ENCODE measurements at regions not wholly inside any gene's neighbourhood (a gene's known extent, or its start where the extent isn't known, plus 50 kb on each side); places are given as distances from the start of the nearest gene placed in this dataset.

GRCh38 chr2:217394510-217395351 lies 534.9 kb upstream of the TNP1 start:
- H3K4me1 ChIP-seq (ENCODE audit: control insufficient read depth in 1 of 2, insufficient read depth in 1 of 2, low read depth in 1 of 2, low read length in 1 of 2), result peaks cover 22 to 27% of the 10 kb centered on the region in 2 experiments
- H3K4me3 ChIP-seq (ENCODE audit: low read depth in 1 of 2, low read length in 1 of 2), result no peak overlapping the region
- H3K27me3 ChIP-seq, result no peaks in the 10 kb centered on the region
- no peaks in the 10 kb centered on the region for H3K36me3 ChIP-seq
- no peak overlapping the region for H3K27ac ChIP-seq
- no peak for TF ChIP-seq CTCF (IDR thresholded peaks at IDR 0.05)
- no peaks in the 10 kb centered on the region for H3K9me3 ChIP-seq

- no peak for TF ChIP-seq CTCF (IDR thresholded peaks at IDR 0.05)
- Histone ChIP-seq H3K27me3 (no peaks in the 10 kb centered on the region), H3K4me3 (ENCODE audit: low read depth in 1 of 2, low read length in 1 of 2) (no peak overlapping the region), H3K27ac (no peak overlapping the region), H3K36me3 (no peaks in the 10 kb centered on the region), H3K4me1 (ENCODE audit: control insufficient read depth in 1 of 2, insufficient read depth in 1 of 2, low read depth in 1 of 2, low read length in 1 of 2) (peaks cover 12 to 16% of the 10 kb centered on the region in 2 experiments), H3K9me3 (no peaks in the 10 kb centered on the region)
These were observed 533.7 kb upstream of the TNP1 start for GRCh38 chr2:217393585-217394032.

GRCh38 chr2:217392930-217393584 lies 533.2 kb upstream of the TNP1 start:
- TF ChIP-seq CTCF (IDR thresholded peaks at IDR 0.05), result no peak
- Histone ChIP-seq H3K27ac (no peak overlapping the region), H3K36me3 (no peaks in the 10 kb centered on the region), H3K4me1 (ENCODE audit: control insufficient read depth in 1 of 2, insufficient read depth in 1 of 2, low read depth in 1 of 2, low read length in 1 of 2) (peaks cover 6 to 11% of the 10 kb centered on the region in 2 experiments), H3K27me3 (no peaks in the 10 kb centered on the region), H3K9me3 (no peaks in the 10 kb centered on the region), H3K4me3 (ENCODE audit: low read depth in 1 of 2, low read length in 1 of 2) (no peak overlapping the region)

GRCh38 chr2:217387776-217388387 lies 528.0 kb upstream of the TNP1 start:
- Histone ChIP-seq H3K9me3 (no peaks in the 10 kb centered on the region), H3K4me3 (ENCODE audit: low read depth in 1 of 2, low read length in 1 of 2) (no peak overlapping the region)

More at GRCh38 chr2:217387776-217388387, 528.0 kb upstream of the TNP1 start:
- H3K36me3 ChIP-seq, result no peaks in the 10 kb centered on the region
- H3K4me1 ChIP-seq (ENCODE audit: control insufficient read depth in 1 of 2, insufficient read depth in 1 of 2, low read depth in 1 of 2, low read length in 1 of 2), result no peaks in the 10 kb centered on the region
- H3K27me3 ChIP-seq, result peaks cover 5% of the 10 kb centered on the region
- TF ChIP-seq CTCF (IDR thresholded peaks at IDR 0.05), result no peak
- no peak overlapping the region for H3K27ac ChIP-seq

Data from neutrophil (primary cell).